HCT116 (cell line): ENCODE measurements at regions not wholly inside any gene's neighbourhood (a gene's known extent, or its start where the extent isn't known, plus 50 kb on each side); places are given as distances from the start of the nearest gene placed in this dataset.

Experiments used
- ATAC-seq: fragments of 200-7000 bp; cut with Tn5 transposase; 2 replicates; pipeline ENCODE4 v1.9.1; 2020; ENCODE audit warnings: mild to moderate bottlenecking, moderate library complexity
- BruUV-seq: library from RNA; stranded (reverse); fragments of 400-500 nt; replicated peaks from 2 replicates; lab custom pipeline; 2021; lab: Mats Ljungman, UMichigan
- CTCF ChIA-PET: fragments of 300-600 bp; sonication (Branson Sonifier 250); formaldehyde crosslinking; loops from one replicate; lab custom pipeline; 2021; ENCODE audit warnings: antibody characterized with exemption; lab: Charles Lee
- POLR2A ChIA-PET: fragments of 300-600, 350-600 bp; sonication (Branson Sonifier 250); formaldehyde crosslinking; loops from one replicate; lab custom pipeline; 2021; ENCODE audit warnings: antibody characterized with exemption; lab: Charles Lee
- RAD21 ChIA-PET, 2 experiments: fragments of 300-600 bp; sonication (Branson Sonifier 250); formaldehyde crosslinking; loops; one replicate each; lab custom pipeline; 2023; ENCODE audit warnings: low total read pairs in 2 of 2; ENCODE audit not compliant: uncharacterized antibody in 2 of 2, unreplicated experiment in 2 of 2, low non-redundant PET in 1 of 2; lab: Charles Lee
- DNase-seq: peaks from one replicate; pipeline ENCODE4 v3.0.0-alpha.2; 2010; ENCODE audit warnings: low read depth, low spot score
- H2AFZ ChIP-seq: fragments of 200-600 bp; shearing (Covaris generic), sonication (generic); 2 replicates; pipeline ENCODE4 v1.6.1; 2017; ENCODE audit warnings: low read depth, mixed run types, mixed read lengths, antibody characterized with exemption, low read length; ENCODE audit not compliant: poor library complexity, severe bottlenecking
- H3K27ac ChIP-seq: 2 replicates; pipeline ENCODE4 v1.5.1; 2012; ENCODE audit warnings: low read depth, low read length
- H3K27me3 ChIP-seq: fragments of 200-600 bp; sonication (generic); 2 replicates; pipeline ENCODE4 v1.6.1; 2016; ENCODE audit warnings: mixed run types, low read length, mixed read lengths; ENCODE audit not compliant: insufficient read depth
- H3K36me3 ChIP-seq, 2 experiments: fragments of 200-500 bp in 1 of 2; fragments of 200-600 bp in 1 of 2; sonication (Bioruptor generic) in 1 of 2; sonication (generic) in 1 of 2; 2 replicates each; pipeline versions ENCODE4 v1.5.1 to v1.6.1; 2014 to 2016; ENCODE audit warnings: low read length in 2 of 2, inconsistent platforms in 1 of 2, mixed read lengths in 1 of 2, mixed run types in 1 of 2; ENCODE audit not compliant: insufficient read depth in 2 of 2, control insufficient read depth in 1 of 2
- H3K4me1 ChIP-seq, 2 experiments: fragments of 200-600 bp in 1 of 2; sonication (generic) in 1 of 2; 2 replicates each; pipeline versions ENCODE4 v1.5.1 to v1.6.1; 2012 to 2017; ENCODE audit warnings: low read length in 2 of 2, inconsistent platforms in 1 of 2, mild to moderate bottlenecking in 1 of 2, mixed read lengths in 1 of 2, mixed run types in 1 of 2, moderate library complexity in 1 of 2; ENCODE audit not compliant: insufficient read depth in 2 of 2, control insufficient read depth in 1 of 2
- H3K4me2 ChIP-seq: fragments of 200-600 bp; sonication (generic); 2 replicates; pipeline ENCODE4 v1.6.1; 2017; ENCODE audit warnings: mixed run types, low read length, mixed read lengths
- H3K4me3 ChIP-seq, 2 experiments: fragments of 200-600 bp in 1 of 2; sonication (generic) in 1 of 2; replicated peaks in 1 of 2; 2 replicates each; pipeline ENCODE4 v1.5.1; 2011 to 2016; ENCODE audit warnings: low read length in 2 of 2, control low read depth in 1 of 2, low read depth in 1 of 2, mild to moderate bottlenecking in 1 of 2, mixed read lengths in 1 of 2, mixed run types in 1 of 2
- H3K79me2 ChIP-seq: fragments of 200-600 bp; sonication (generic); 2 replicates; pipeline ENCODE4 v1.6.1; 2017; ENCODE audit warnings: mild to moderate bottlenecking, mixed run types, low read length, moderate library complexity, mixed read lengths; ENCODE audit not compliant: insufficient read depth
- H3K9ac ChIP-seq: fragments of 200-600 bp; sonication (generic); 2 replicates; pipeline ENCODE4 v1.6.1; 2016; ENCODE audit warnings: low read length, mixed read lengths
- H3K9me2 ChIP-seq: fragments of 200-600 bp; sonication (generic), shearing (Covaris generic); 2 replicates; pipeline ENCODE4 v1.6.1; 2017; ENCODE audit warnings: mixed run types, mild to moderate bottlenecking, moderate library complexity; ENCODE audit not compliant: insufficient read depth
- H3K9me3 ChIP-seq, 2 experiments: fragments of 200-500 bp in 1 of 2; fragments of 200-600 bp in 1 of 2; sonication (Bioruptor generic) in 1 of 2; sonication (generic) in 1 of 2; 2 replicates each; pipeline ENCODE4 v1.6.1; 2014 to 2017; ENCODE audit warnings: low read length in 2 of 2, mixed read lengths in 2 of 2, inconsistent platforms in 1 of 2, low read depth in 1 of 2, mild to moderate bottlenecking in 1 of 2, mixed run types in 1 of 2, moderate library complexity in 1 of 2; ENCODE audit not compliant: control insufficient read depth in 1 of 2, insufficient read depth in 1 of 2
- H4K20me1 ChIP-seq: fragments of 200-600 bp; sonication (generic), shearing (Covaris generic); 2 replicates; pipeline ENCODE4 v1.6.1; 2017; ENCODE audit warnings: mixed run types, mild to moderate bottlenecking, moderate library complexity; ENCODE audit not compliant: insufficient read depth
- ATF3 ChIP-seq: IDR thresholded peaks from 2 replicates; pipeline ENCODE4 v1.6.1; 2012
- CTCF ChIP-seq, 3 experiments: fragments of 200-600 bp in 1 of 3; sonication (generic) in 1 of 3; IDR thresholded peaks in 2 of 3; conservative IDR thresholded peaks in 1 of 3; 2 replicates each; pipeline ENCODE4 v1.5.1; 2012 to 2017; ENCODE audit warnings: low read depth in 2 of 3, low read length in 2 of 3, antibody characterized with exemption in 1 of 3, borderline replicate concordance in 1 of 3, control low read depth in 1 of 3, mild to moderate bottlenecking in 1 of 3, mixed read lengths in 1 of 3, mixed run types in 1 of 3, moderate library complexity in 1 of 3; ENCODE audit not compliant: insufficient read depth in 1 of 3
- EGR1 ChIP-seq: IDR thresholded peaks from 2 replicates; pipeline ENCODE4 v1.6.1; 2012; ENCODE audit warnings: low read depth
- ELF1 ChIP-seq: IDR thresholded peaks from 2 replicates; pipeline ENCODE4 v1.6.1; 2012; ENCODE audit warnings: low read depth, borderline replicate concordance
- EZH2phosphoT487 ChIP-seq: fragments of 200-600 bp; IDR thresholded peaks from 2 replicates; pipeline ENCODE4 v1.6.1; 2018; ENCODE audit warnings: antibody characterized with exemption, borderline replicate concordance
- FOSL1 ChIP-seq: IDR thresholded peaks from 2 replicates; pipeline ENCODE4 v1.6.1; 2012; ENCODE audit warnings: low read depth
- JUND ChIP-seq: IDR thresholded peaks from 2 replicates; pipeline ENCODE4 v1.6.1; 2012
- MAX ChIP-seq: IDR thresholded peaks from 2 replicates; pipeline ENCODE4 v1.6.1; 2012
- REST ChIP-seq: IDR thresholded peaks from 2 replicates; pipeline ENCODE4 v1.6.1; 2012; ENCODE audit warnings: low read depth
- SP1 ChIP-seq: IDR thresholded peaks from 2 replicates; pipeline ENCODE4 v1.6.1; 2012; ENCODE audit warnings: low read depth
- TCF7L2 ChIP-seq: IDR thresholded peaks from 2 replicates; pipeline ENCODE4 v1.7.0; 2011; ENCODE audit warnings: borderline replicate concordance, inconsistent platforms; ENCODE audit not compliant: insufficient read depth, insufficient read length; ENCODE audit errors: extremely low read depth
- YY1 ChIP-seq: IDR thresholded peaks from 2 replicates; pipeline ENCODE4 v1.6.1; 2011; ENCODE audit warnings: low read length, low read depth, moderate library complexity, mild to moderate bottlenecking; ENCODE audit not compliant: insufficient replicate concordance; ENCODE audit errors: extremely low read depth
- ZBTB33 ChIP-seq: IDR thresholded peaks from 2 replicates; pipeline ENCODE4 v1.6.1; 2011; ENCODE audit warnings: mild to moderate bottlenecking, low read length, moderate library complexity; ENCODE audit not compliant: insufficient replicate concordance; ENCODE audit errors: extremely low read depth
- intact Hi-C: fragments of 100-400 bp; cut with micrococcal nuclease; formaldehyde crosslinking; loops from 2 replicates; pipeline ENCODE4 v1.10.0; 2022

- TF ChIP-seq REST (no peak), ZBTB33 (no peak), ELF1 (no peak), YY1 (no peak), SP1 (no peak)
Measured at GRCh38 chr9:71245651-71246050, 124.2 kb upstream of the TRPM3 start (continued).

GRCh38 chr9:71243951-71244350 lies 122.5 kb upstream of the TRPM3 start:
- no peak for DNase-seq
- Histone ChIP-seq H2AFZ (no peak overlapping the region), H3K36me3 (no peaks in the 10 kb centered on the region), H3K9me2 (no peaks in the 10 kb centered on the region), H3K4me2 (no peak overlapping the region), H3K27ac (no peak overlapping the region), H3K9me3 (no peaks in the 10 kb centered on the region), H4K20me1 (no peaks in the 10 kb centered on the region), H3K79me2 (no peaks in the 10 kb centered on the region), H3K9ac (no peak overlapping the region), H3K4me3 (no peak overlapping the region), H3K4me1 (no peaks in the 10 kb centered on the region), H3K27me3 (peaks cover 20% of the 10 kb centered on the region; the same call in 1 of the 2 replicates)
- TF ChIP-seq JUND (no peak), REST (no peak), CTCF (IDR thresholded peaks at IDR 0.05 in 2 of 3, conservative IDR thresholded peaks at IDR 0.05 in 1 of 3; ENCODE audit: borderline replicate concordance in 1 of 3, insufficient read depth in 1 of 3, low read depth in 2 of 3, low read length in 2 of 3) (no peak), FOSL1 (no peak), ATF3 (no peak), MAX (no peak), EZH2phosphoT487 (no peak), EGR1 (no peak), TCF7L2 (no peak)
- BruUV-seq = no TSS peak
- RAD21 ChIA-PET = no interaction called here
- CTCF ChIA-PET = no interaction called here
- intact Hi-C loops = no loop called here
- POLR2A ChIA-PET = no interaction called here
- ATAC-seq = no peak
